Stimulated activated CD4-positive, alpha-beta T cell treated with anti-CD3 and anti-CD28 coated beads, TNF-alpha, amount 100 ng/mL, for 48 hours (primary cell): ENCODE measurements at regions not wholly inside any gene's neighbourhood (a gene's known extent, or its start where the extent isn't known, plus 50 kb on each side); places are given as distances from the start of the nearest gene placed in this dataset.

Experiments used
- DNase-seq, 3 donors: peaks; one replicate each; pipeline ENCODE4 v3.0.0-alpha.2; 2020; ENCODE audit warnings: low read depth in 3 of 3

GRCh38 chr12:111011999-111012600 is 91.7 kb upstream of the MYL2 start:
- DNase-seq = no peak

DNA sequence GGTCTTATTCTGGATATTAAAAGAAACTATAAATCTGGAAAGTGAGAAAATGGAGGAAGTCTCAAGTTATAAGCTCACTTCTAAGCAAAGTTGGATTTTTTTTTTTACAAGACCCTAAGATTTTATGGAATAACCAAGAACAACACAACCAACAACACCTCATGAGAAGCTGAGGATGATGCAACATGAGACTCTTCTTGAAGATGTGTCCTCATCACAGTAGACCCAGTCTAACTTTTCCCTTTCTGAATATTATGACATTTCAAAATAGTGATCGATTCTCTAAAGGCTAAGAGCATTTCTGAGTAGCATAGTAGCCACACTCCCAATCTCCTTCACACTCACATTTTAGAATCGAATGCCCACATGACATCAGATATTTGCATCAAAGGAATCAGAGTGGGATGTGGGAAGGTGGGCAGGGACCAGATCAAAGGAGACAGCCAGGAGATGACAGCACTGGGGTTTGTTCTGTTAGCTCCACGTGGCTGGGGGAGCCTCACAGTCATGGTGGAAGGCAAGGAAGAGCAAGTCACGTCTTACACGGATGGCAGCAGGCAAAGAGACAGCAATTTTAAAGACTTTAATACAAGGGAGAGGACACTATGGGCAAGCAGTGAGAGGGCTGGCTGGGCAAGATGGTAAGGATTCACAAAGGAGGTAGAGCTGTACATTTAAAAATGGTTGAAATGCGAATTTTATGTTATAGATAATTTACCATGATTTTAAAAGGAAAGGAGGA is 90.7 kb upstream of the MYL2 start:
- no peak for DNase-seq

DNA sequence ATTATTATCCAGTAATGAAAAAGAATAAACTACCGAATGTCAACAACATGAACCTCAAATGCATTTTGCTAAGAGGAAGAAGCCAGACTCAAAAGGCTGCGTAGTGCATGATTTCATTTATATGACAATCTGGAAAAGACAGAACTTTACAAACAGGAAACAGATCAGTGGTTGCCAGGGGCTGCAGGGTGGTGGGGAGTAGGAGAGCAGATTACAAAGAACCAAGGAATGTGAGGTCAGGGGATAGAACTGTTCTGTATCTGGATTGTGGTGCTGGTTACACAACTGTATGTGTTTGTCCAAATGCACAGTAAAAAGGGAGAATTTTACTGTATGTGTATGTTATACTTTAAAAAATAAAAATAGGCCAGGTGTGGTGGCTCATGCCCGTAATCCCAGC is 89.7 kb upstream of the MYL2 start:
- no peak for DNase-seq

- DNase-seq = no peak
Observed at GRCh38 chr12:111006621-111007020, 86.2 kb upstream of the MYL2 start.

GRCh38 chr12:110998971-110999370 is 78.6 kb upstream of the MYL2 start:
- no peak for DNase-seq

GRCh38 chr12:110998165-110998564 is 77.8 kb upstream of the MYL2 start:
- DNase-seq = no peak

DNA sequence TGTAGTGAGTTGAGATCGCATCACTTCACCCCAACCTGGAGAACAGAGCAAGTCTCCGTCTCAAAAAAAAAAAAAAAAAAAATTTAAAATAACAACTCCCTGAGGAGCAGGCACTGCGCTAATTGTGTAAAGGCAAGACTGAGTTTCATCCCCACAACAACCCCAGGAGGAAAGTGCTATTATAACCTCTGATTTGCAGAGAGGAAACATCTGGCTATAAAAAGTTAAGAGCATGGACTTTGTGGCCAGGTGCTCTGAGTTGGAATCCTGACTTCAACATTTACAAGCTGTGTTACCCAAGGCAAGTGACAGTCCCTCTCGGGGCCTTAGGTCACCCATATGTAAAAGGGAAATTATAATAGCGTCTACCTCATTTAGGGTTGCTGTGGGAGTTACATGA is 76.0 kb upstream of the MYL2 start:
- DNase-seq = no peak

GRCh38 chr12:110995615-110996014 is 75.2 kb upstream of the MYL2 start:
- no peak for DNase-seq

GRCh38 chr12:110995016-110995415 is 74.6 kb upstream of the MYL2 start:
- no peak for DNase-seq

DNA sequence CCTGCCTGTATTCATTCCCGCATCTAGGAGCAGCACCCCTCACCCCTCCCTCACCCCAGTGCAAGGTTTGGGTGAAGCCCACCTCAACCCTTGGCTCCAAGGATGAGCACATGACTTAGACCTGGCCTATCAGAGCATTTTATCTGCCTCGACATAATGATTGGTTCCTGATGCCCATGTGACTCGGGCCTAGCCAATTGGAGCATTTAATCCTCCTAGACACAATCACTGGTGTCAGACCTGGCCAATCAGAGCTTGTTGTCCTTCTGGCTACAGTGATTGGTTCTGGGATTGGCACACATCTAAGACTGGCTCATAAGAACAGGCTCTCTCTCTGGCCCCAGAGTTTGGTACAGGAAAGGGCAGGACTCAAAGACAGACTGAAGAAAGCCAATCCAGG is 73.1 kb upstream of the MYL2 start:
- DNase-seq = no peak

GRCh38 chr12:110992909-110993308 is 72.5 kb upstream of the MYL2 start:
- DNase-seq = no peak

DNA sequence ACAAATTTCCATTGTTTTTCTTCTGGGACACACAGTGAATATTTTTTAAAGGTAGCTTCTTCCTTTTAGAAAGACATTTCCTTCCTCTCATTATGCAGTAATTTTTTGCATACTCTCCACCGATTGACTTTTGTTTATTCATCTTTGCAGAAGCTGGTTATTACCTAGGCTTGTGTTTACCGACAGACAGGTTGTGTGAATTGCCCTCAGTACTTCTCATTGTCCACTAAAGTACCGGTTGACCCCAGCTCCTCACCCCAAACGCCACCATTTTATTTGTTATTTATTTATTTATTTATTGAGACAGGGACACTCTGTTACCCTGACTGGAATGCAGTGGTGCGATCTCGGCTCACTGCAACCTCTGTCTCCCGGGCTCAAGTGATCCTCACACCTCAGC is 63.4 kb upstream of the MYL2 start:
- DNase-seq = no peak

DNA sequence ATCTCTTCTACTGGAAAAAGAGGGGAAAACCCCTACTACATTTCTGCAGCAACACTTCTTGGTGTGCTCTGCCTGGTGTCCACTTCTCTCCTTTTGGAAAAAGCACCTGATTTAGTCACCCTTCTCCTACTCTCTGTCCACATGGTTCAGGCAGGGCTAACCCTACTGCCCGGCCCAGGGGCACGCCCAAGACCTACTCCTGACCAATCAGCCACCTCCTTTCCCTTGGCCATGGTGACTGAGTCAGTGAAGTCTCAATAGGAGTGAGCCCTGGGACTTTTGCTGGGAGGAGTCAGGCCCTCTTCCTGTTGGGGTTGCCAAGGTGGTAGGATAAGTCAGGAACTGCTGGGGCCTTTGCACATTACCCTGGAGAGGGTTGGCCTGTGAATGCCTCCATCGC is 52.5 kb upstream of the MYL2 start:
- DNase-seq = no peak

- DNase-seq = no peak
Observed at GRCh38 chr12:110971936-110972335, 51.6 kb upstream of the MYL2 start.

DNA sequence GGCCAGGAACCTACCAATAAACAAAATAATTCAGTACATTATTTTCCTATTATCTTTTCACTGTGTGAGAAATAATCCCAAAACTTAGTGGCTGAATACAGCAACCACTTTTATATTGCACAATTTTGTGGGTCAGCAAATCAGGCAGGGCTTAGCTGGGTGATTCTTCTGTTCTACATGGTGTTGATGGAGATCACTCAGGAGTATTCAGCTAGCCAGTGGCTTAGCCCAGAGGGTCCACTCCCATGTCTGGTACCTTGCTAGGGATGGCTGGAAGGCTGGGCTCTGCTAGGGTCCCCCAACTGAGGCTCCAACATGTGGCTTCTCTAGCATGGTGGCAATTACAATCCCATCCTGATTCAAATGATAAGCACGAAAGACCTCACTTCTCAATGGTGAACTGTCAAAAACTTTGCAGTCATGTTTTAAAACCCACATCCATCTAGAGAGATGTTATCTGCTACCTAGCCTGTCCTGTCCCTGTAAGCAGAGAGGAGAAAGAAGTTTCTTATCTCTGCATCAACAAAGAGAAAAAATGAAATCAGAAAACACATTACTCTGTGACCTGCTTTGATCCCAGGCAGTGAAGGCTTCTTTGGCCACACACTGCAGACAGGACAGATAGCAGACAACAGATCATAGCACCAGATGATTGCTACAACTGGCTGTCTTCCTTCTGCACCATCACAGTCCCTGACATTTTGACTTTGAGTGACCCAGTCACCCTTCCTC is 51.0 kb upstream of the MYL2 start:
- DNase-seq = no peak
